HepG2 (cell line): ENCODE measurements at regions not wholly inside any gene's neighbourhood (a gene's known extent, or its start where the extent isn't known, plus 50 kb on each side); places are given as distances from the start of the nearest gene placed in this dataset.

Experiments used
- ATAC-seq: fragments of 200-7000 bp; cut with Tn5 transposase; 3 replicates; pipeline ENCODE4 v1.9.1; 2020; ENCODE audit warnings: mild to moderate bottlenecking, moderate library complexity
- BruUV-seq: library from RNA; stranded (reverse); fragments of 400-500 nt; replicated peaks from 2 replicates; lab custom pipeline; 2021; lab: Mats Ljungman, UMichigan
- CTCF ChIA-PET: fragments of 300-600 bp; formaldehyde crosslinking; extraction: SDS; loops from one replicate; lab custom pipeline; 2021; ENCODE audit warnings: low total read pairs, inconsistent platforms, low intra/inter-chr PET ratio; lab: Yijun Ruan, JAX
- POLR2A ChIA-PET: fragments of 350-600 bp; sonication (Branson Sonifier 250); formaldehyde crosslinking; loops from one replicate; lab custom pipeline; 2020; ENCODE audit warnings: antibody characterized with exemption, inconsistent platforms; lab: Yijun Ruan, JAX
- DNase-seq: peaks from one replicate; pipeline ENCODE4 v3.0.0-alpha.2; 2015; ENCODE audit warnings: low spot score
- FAIRE-seq: peaks from 3 replicates; lab custom pipeline; 2011; peaks lifted over from hg19 to GRCh38; lab: Jason Lieb, UNC
- H2AFZ ChIP-seq: one replicate; pipeline ENCODE4 v1.6.1; 2011; ENCODE audit warnings: low read length, inconsistent platforms
- H3K27ac ChIP-seq: fragments of 300-600 bp; 3 replicates; pipeline ENCODE4 v1.8.0; 2011; ENCODE audit warnings: mixed run types, mild to moderate bottlenecking, mixed read lengths, low read length, inconsistent platforms; ENCODE audit not compliant: insufficient read depth; ENCODE audit errors: extremely low read length
- H3K27me3 ChIP-seq, 2 experiments: fragments of 200-600 bp in 1 of 2; 2 replicates in 1 of 2; 3 replicates in 1 of 2; pipeline versions ENCODE4 v1.6.0 to v1.8.0; 2011; ENCODE audit warnings: low read length in 2 of 2, mild to moderate bottlenecking in 2 of 2, moderate library complexity in 2 of 2, inconsistent platforms in 1 of 2; ENCODE audit not compliant: insufficient read depth in 2 of 2, control insufficient read depth in 1 of 2
- H3K36me3 ChIP-seq, 2 experiments: fragments of 200-600 bp in 1 of 2; replicated peaks in 1 of 2; 2 replicates in 1 of 2; 3 replicates in 1 of 2; pipeline versions ENCODE4 v1.5.1 to v1.8.0; 2011; ENCODE audit warnings: low read length in 2 of 2, inconsistent platforms in 1 of 2; ENCODE audit not compliant: insufficient read depth in 2 of 2, control insufficient read depth in 1 of 2
- H3K4me1 ChIP-seq: 2 replicates; pipeline ENCODE4 v1.5.1; 2012; ENCODE audit warnings: low read length, inconsistent platforms; ENCODE audit not compliant: insufficient read depth
- H3K4me2 ChIP-seq: 2 replicates; pipeline ENCODE4 v1.6.0; 2011; ENCODE audit warnings: low read depth, low read length, inconsistent platforms
- H3K4me3 ChIP-seq, 3 experiments: fragments of 200-600 bp in 1 of 3; sonication (generic), shearing (Covaris generic) in 1 of 3; replicated peaks in 1 of 3; 2 replicates each; pipeline ENCODE4 v1.5.1; 2011 to 2016; ENCODE audit warnings: low read length in 3 of 3, inconsistent platforms in 2 of 3, low read depth in 2 of 3, mild to moderate bottlenecking in 2 of 3, control low read depth in 1 of 3, mixed read lengths in 1 of 3; ENCODE audit not compliant: insufficient read depth in 1 of 3
- H3K79me2 ChIP-seq: one replicate; pipeline ENCODE4 v1.6.1; 2011; ENCODE audit warnings: low read length, inconsistent platforms; ENCODE audit not compliant: insufficient read depth
- H3K9ac ChIP-seq: 2 replicates; pipeline ENCODE4 v1.6.0; 2011; ENCODE audit warnings: mild to moderate bottlenecking, low read depth, low read length, inconsistent platforms; ENCODE audit not compliant: insufficient read depth
- H3K9me3 ChIP-seq: 2 replicates; pipeline ENCODE4 v1.5.1; 2012; ENCODE audit warnings: mild to moderate bottlenecking, low read length
- H4K20me1 ChIP-seq: 2 replicates; pipeline ENCODE4 v1.6.0; 2011; ENCODE audit warnings: inconsistent platforms, mild to moderate bottlenecking, low read length, moderate library complexity; ENCODE audit not compliant: insufficient read depth
- FOXK2 ChIP-seq: fragments of 450-650 bp; IDR thresholded peaks from 2 replicates; pipeline ENCODE4 v1.6.1; 2016
- FOXP4 ChIP-seq: sonication (generic); formaldehyde crosslinking; IDR thresholded peaks from 2 replicates; pipeline ENCODE4 v1.4.0; 2020; ENCODE audit warnings: missing genetic modification reagents
- HOMEZ ChIP-seq: IDR thresholded peaks from 2 replicates; pipeline ENCODE4 v1.6.1; 2016; ENCODE audit warnings: low read depth
- HOXA9 ChIP-seq: sonication (generic); formaldehyde crosslinking; IDR thresholded peaks from 2 replicates; pipeline ENCODE4 v1.8.1; 2022; ENCODE audit warnings: missing genetic modification reagents, mild to moderate bottlenecking, moderate library complexity, borderline replicate concordance
- KAT8 ChIP-seq: IDR thresholded peaks from 2 replicates; pipeline ENCODE4 v1.6.1; 2016; ENCODE audit warnings: missing genetic modification reagents, missing compliant biosample characterization
- MLLT10 ChIP-seq: sonication (generic); formaldehyde crosslinking; IDR thresholded peaks from 2 replicates; pipeline ENCODE4 v1.4.0; 2020; ENCODE audit warnings: missing genetic modification reagents
- MXD3 ChIP-seq: IDR thresholded peaks from 2 replicates; pipeline ENCODE4 v1.6.1; 2016; ENCODE audit warnings: mild to moderate bottlenecking, missing biosample characterization, missing genetic modification reagents
- MZF1 ChIP-seq: sonication (generic); formaldehyde crosslinking; IDR thresholded peaks from 2 replicates; pipeline ENCODE4 v1.8.1; 2023; ENCODE audit warnings: mild to moderate bottlenecking, missing genetic modification reagents, borderline replicate concordance
- SRSF4 ChIP-seq: fragments of 200-400 bp; formaldehyde crosslinking; IDR thresholded peaks from one replicate; pipeline ENCODE4 v1.6.1; 2018; ENCODE audit warnings: mild to moderate bottlenecking, low read depth, low read length, moderate library complexity; ENCODE audit not compliant: poor library complexity, severe bottlenecking
- TFDP1 ChIP-seq: IDR thresholded peaks from 2 replicates; pipeline ENCODE4 v1.6.1; 2016; ENCODE audit warnings: missing compliant biosample characterization, missing genetic modification reagents, borderline replicate concordance
- TIGD3 ChIP-seq: sonication (generic); formaldehyde crosslinking; IDR thresholded peaks from 2 replicates; pipeline ENCODE4 v1.5.1; 2020; ENCODE audit warnings: mild to moderate bottlenecking, missing genetic modification reagents, borderline replicate concordance
- ZFYVE20 ChIP-seq: sonication (generic); formaldehyde crosslinking; IDR thresholded peaks from 2 replicates; pipeline ENCODE4 v1.8.0; 2023; ENCODE audit warnings: low read depth, mild to moderate bottlenecking, moderate library complexity, missing genetic modification reagents, borderline replicate concordance
- ZNF253 ChIP-seq: sonication (generic); formaldehyde crosslinking; IDR thresholded peaks from 2 replicates; pipeline ENCODE4 v1.8.0; 2022; ENCODE audit warnings: mild to moderate bottlenecking, missing genetic modification reagents, borderline replicate concordance
- ZNF430 ChIP-seq: sonication (generic); formaldehyde crosslinking; IDR thresholded peaks from 2 replicates; pipeline ENCODE4 v1.9.0; 2021; ENCODE audit warnings: mild to moderate bottlenecking, missing genetic modification reagents
- ZNF512B ChIP-seq: sonication (generic); formaldehyde crosslinking; IDR thresholded peaks from 2 replicates; pipeline ENCODE4 v1.5.1; 2020; ENCODE audit warnings: missing genetic modification reagents, mild to moderate bottlenecking, borderline replicate concordance
- ZNF615 ChIP-seq: sonication (generic); formaldehyde crosslinking; IDR thresholded peaks from 2 replicates; pipeline ENCODE4 v1.5.0; 2020; ENCODE audit warnings: mild to moderate bottlenecking, missing genetic modification reagents, borderline replicate concordance
- WGBS: methylation state at CpG from one replicate; pipeline ENCODE4 v1.1.6; 2017; ENCODE audit warnings: low lambda C conversion rate; 5-methylcytosine and 5-hydroxymethylcytosine counted together
- in situ Hi-C: cut with HindIII; loops from 2 replicates; pipeline ENCODE4 v1.10.0; 2017; ENCODE audit warnings: low pct_unique_long_range_greater_than_20kb; ENCODE audit not compliant: extremely low pct_ligation_motif_present
- intact Hi-C: fragments of 100-400 bp; cut with micrococcal nuclease; formaldehyde crosslinking; loops from one replicate; pipeline ENCODE4 v1.10.0; 2022; ENCODE audit not compliant: unreplicated experiment

- FAIRE-seq (no peak), DNase-seq (no peak), ATAC-seq (no peak)
- in situ Hi-C loops = no loop called here
- no peaks in the 10 kb centered on the region for H3K36me3 ChIP-seq
- no peak overlapping the region for H3K9ac ChIP-seq
- intact Hi-C loops = no loop called here
- H3K4me1 ChIP-seq = no peaks in the 10 kb centered on the region
- no TSS peak for BruUV-seq
- no peak overlapping the region for H3K4me3 ChIP-seq
- H3K9me3 ChIP-seq = no peaks in the 10 kb centered on the region
- no peaks in the 10 kb centered on the region for H3K27me3 ChIP-seq
- H3K27ac ChIP-seq = no peak overlapping the region
- no peaks in the 10 kb centered on the region for H3K79me2 ChIP-seq
- H4K20me1 ChIP-seq = no peaks in the 10 kb centered on the region
- CTCF ChIA-PET = no interaction called here
- no peak overlapping the region for H2AFZ ChIP-seq
- no peak overlapping the region for H3K4me2 ChIP-seq
- POLR2A ChIA-PET = no interaction called here
- WGBS = 0% methylated on average over 5 of the region's 5 CpGs
- TF ChIP-seq TFDP1 (CRISPR knock-in tag) = no peak
- TF ChIP-seq TIGD3 = no peak
- no peak for TF ChIP-seq HOMEZ (CRISPR knock-in tag)
- TF ChIP-seq KAT8 = no peak
- TF ChIP-seq FOXK2 = no peak
- no peak for TF ChIP-seq MLLT10
- TF ChIP-seq ZNF253 (CRISPR knock-in tag) = no peak
- no peak for TF ChIP-seq ZNF512B (CRISPR knock-in tag)
- TF ChIP-seq MZF1 (CRISPR knock-in tag) = no peak
- no peak for TF ChIP-seq ZNF430 (CRISPR knock-in tag)
- no peak for TF ChIP-seq MXD3 (CRISPR knock-in tag)
- no peak for TF ChIP-seq HOXA9 (CRISPR knock-in tag)
- no peak for TF ChIP-seq FOXP4 (CRISPR knock-in tag)
- TF ChIP-seq SRSF4 = no peak
- no peak for TF ChIP-seq ZNF615 (CRISPR knock-in tag)
- no peak for TF ChIP-seq ZFYVE20 (CRISPR knock-in tag)
Measured at GRCh38 chr18:40347261-40347660, 1607.8 kb upstream of the PIK3C3 start.
